CMK (cell line): ENCODE measurements at regions not wholly inside any gene's neighbourhood (a gene's known extent, or its start where the extent isn't known, plus 50 kb on each side); places are given as distances from the start of the nearest gene placed in this dataset.
"Not testable (repeated sequence)": the region's sequence is repeated elsewhere in the genome, so short reads cannot be mapped to it uniquely, and the experiment has no call there.

ENCODE experiments used
- DNase-seq: peaks from one replicate; pipeline ENCODE4 v3.0.0-alpha.2; 2010; ENCODE audit warnings: low read depth

DNA sequence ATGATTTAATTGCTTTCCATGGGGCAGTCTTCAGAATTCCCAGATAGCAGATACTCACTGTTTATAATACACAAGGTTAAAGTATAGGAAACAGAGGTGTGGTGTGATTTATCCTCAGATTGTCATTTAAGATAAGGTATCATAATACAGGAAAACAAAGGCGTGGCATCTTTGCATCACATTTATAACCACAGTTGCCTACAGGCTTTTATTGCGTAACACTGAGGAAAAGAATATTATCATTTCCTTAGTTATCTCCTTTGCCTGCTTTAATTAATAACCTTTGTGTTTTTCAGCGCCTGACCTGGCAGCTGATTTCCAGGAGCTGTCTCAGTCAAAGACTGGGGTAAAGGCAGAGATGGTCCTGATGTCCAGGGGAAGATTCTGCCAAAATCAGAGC is 68.8 kb downstream of the SSX7 start:
- no peak for DNase-seq

DNA sequence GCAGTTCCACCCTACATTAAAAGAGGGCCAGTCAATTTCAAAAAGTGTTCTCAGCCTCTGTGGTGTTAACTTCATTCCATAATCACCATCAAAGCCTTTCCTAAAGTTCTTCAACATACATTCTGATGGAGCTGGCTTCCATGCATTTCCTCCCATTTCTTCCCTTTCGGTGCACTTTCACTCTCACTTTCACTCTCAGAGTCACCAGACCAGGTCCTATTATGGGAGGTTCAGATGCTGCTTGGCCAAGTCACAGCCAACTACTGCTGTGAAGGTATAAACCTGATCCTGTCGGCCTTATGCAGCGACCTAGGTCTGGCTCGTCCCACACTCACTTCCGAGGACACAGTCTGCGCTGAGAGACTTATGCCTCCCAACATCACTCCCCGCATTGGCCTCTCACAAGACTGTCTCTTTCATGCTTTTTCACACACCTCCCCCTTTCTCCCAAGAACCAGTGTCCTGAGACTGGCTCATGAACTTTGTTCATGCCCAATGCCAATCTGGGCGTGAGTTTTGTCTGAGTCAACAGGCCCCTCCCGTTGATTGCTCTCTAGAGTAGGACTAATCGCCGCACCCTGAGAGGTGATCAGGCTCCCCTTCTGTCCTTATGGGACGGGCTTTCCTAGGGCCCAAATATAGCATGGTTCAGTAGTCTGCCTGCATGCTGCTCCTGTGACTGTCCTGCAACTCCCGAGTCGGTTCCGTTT is 60.8 kb upstream of the XAGE1B start:
- DNase-seq: no peak

DNA sequence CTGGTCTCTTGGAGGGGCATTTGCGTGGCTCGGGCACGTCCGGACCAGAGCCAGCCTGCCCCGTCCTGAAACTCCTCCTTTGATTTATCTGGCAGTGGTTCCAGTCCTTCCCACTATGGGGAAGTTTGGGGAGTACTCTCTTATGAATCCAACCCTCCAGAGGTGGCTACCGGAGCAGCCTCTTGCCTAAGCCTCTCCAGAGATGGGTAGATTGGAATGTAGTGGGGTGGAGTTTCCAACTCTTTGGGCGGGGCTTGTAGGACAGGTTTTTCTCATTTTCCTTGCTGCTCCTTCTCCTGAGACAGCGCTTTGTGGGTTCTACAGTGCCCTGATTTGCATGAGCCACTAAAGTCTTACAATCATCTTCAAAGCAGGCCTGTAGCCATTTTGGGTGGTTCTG is 60.1 kb upstream of the XAGE1B start:
- DNase-seq: no peak

GRCh38 chrX:52576474-52576873 is 59.6 kb upstream of the XAGE1B start:
- DNase-seq: no peak

DNA sequence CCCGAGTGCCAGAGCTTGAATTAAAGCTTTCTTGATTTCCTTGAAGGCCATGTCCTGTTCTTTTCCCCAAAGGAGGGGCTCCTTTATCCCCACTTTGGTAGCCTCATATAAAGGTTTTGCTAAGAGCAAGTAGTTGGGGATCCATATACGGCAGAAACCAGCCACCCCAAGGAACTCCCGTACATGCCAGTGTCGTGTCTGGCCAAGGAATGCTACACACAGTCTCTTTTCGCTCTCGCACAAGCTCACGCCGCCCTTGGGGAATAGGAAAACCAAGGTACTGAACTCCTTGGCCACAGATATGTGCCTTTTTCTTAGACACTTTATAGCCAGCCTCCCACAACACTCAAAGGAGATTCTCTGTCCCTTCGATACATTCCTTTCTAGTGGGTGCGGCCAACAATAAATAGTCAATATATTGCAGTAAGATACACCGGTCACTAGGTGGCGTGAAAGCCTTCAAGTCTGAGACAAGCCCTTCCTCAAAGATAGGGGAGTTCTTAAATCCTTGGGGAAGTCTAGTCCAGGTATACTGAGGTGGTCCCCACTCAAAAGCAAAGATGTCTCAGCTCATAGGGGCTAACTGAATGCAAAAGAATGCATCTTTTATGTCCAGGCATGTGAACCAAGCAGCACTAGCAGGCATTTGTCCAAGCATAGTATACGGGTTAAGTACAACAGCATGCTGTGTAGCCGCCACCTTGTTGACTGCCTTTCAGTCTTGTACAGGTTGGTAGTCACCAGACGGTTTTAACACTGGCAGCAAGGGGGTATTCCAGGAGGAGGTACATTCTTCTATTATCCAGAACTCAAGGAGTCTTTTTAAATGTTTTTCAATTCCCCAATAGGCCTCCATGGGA is 57.8 kb upstream of the XAGE1B start:
- DNase-seq: peak; percentile 14

DNA sequence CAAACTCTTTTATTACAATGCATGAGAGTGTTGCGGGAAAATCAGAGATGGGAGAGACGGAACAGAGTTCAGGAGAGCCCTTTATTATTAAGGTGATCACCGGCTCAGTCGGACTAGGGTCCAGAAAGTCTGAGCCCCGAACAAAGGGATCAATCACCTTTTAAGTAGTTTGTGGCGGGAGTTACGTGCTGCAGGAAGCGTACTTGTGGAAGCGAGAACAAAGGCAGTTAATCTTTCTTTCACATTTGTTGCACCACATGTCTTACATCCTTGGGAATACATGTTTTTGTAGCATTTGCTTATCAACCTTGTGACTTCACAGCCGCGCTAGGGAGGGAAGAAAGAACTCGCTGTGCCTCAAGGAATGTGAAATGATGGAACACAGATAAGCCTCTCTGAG is 51.3 kb upstream of the XAGE1B start:
- DNase-seq: not testable (repeated sequence)
